Progenitor cell of endocrine pancreas (in vitro differentiated cells): ENCODE measurements at regions not wholly inside any gene's neighbourhood (a gene's known extent, or its start where the extent isn't known, plus 50 kb on each side); places are given as distances from the start of the nearest gene placed in this dataset.
"Not testable (repeated sequence)": the region's sequence is repeated elsewhere in the genome, so short reads cannot be mapped to it uniquely, and the experiment has no call there.

ENCODE experiments used
- DNase-seq: peaks from one replicate; pipeline ENCODE4 v3.0.0; 2021; ENCODE audit warnings: low spot score; ENCODE audit not compliant: unreplicated experiment
- H3K27ac Mint-ChIP-seq: 2 replicates; pipeline ENCODE4 v1.8.0; 2021; ENCODE audit warnings: mild to moderate bottlenecking, moderate library complexity, mixed read lengths
- H3K27me3 Mint-ChIP-seq: 2 replicates; pipeline ENCODE4 v1.8.0; 2021; ENCODE audit warnings: mixed read lengths
- H3K36me3 Mint-ChIP-seq: 2 replicates; pipeline ENCODE4 v1.8.0; 2022; ENCODE audit warnings: mixed read lengths; ENCODE audit not compliant: insufficient read depth
- H3K4me1 Mint-ChIP-seq: 2 replicates; pipeline ENCODE4 v1.8.0; 2021; ENCODE audit warnings: low read depth, mixed read lengths
- H3K4me3 Mint-ChIP-seq: 2 replicates; pipeline ENCODE4 v1.8.0; 2021; ENCODE audit warnings: low read depth, mild to moderate bottlenecking, moderate library complexity, mixed read lengths
- H3K9me3 Mint-ChIP-seq: 2 replicates; pipeline ENCODE4 v1.8.0; 2021; ENCODE audit warnings: low read depth, mixed read lengths
- CTCF ChIP-seq: fragments of 200-600 bp; sonication (generic); IDR thresholded peaks from one replicate; pipeline ENCODE4 v1.5.0; 2021; ENCODE audit warnings: antibody characterized with exemption, mild to moderate bottlenecking; ENCODE audit not compliant: unreplicated experiment

- Mint-ChIP-seq H3K4me3 (no peak overlapping the region), H3K36me3 (no peaks in the 10 kb centered on the region), H3K9me3 (no peaks in the 10 kb centered on the region), H3K27me3 (no peaks in the 10 kb centered on the region), H3K27ac (no peak overlapping the region), H3K4me1 (no peaks in the 10 kb centered on the region)
- TF ChIP-seq CTCF = no peak
- no peak for DNase-seq
Measured at GRCh38 chr2:41032715-41033114, 580.8 kb upstream of the SLC8A1 start.

- H3K27me3 Mint-ChIP-seq = no peaks in the 10 kb centered on the region
- no peaks in the 10 kb centered on the region for H3K4me1 Mint-ChIP-seq
- no peak for TF ChIP-seq CTCF
- no peaks in the 10 kb centered on the region for H3K36me3 Mint-ChIP-seq
- no peak overlapping the region for H3K4me3 Mint-ChIP-seq
- DNase-seq = no peak
- H3K9me3 Mint-ChIP-seq = no peaks in the 10 kb centered on the region
- H3K27ac Mint-ChIP-seq = no peak overlapping the region
Measured at GRCh38 chr2:41033127-41033526, 581.2 kb upstream of the SLC8A1 start.

- Mint-ChIP-seq H3K27me3 (no peaks in the 10 kb centered on the region), H3K4me1 (no peaks in the 10 kb centered on the region), H3K9me3 (peaks cover under 1% of the 10 kb centered on the region), H3K4me3 (no peak overlapping the region), H3K36me3 (no peaks in the 10 kb centered on the region), H3K27ac (no peak overlapping the region)
- no peak for TF ChIP-seq CTCF
- no peak for DNase-seq
Measured at GRCh38 chr2:41038408-41038807, 586.5 kb upstream of the SLC8A1 start.

GRCh38 chr2:41039750-41040149 lies 587.9 kb upstream of the SLC8A1 start:
- H3K9me3 Mint-ChIP-seq, H3K4me1 Mint-ChIP-seq, DNase-seq, H3K27me3 Mint-ChIP-seq, H3K27ac Mint-ChIP-seq, H3K36me3 Mint-ChIP-seq, H3K4me3 Mint-ChIP-seq: not testable (repeated sequence)

GRCh38 chr2:41040782-41041520 lies 589.1 kb upstream of the SLC8A1 start:
- Mint-ChIP-seq H3K36me3 (no peaks in the 10 kb centered on the region), H3K27ac (no peak overlapping the region), H3K27me3 (no peaks in the 10 kb centered on the region), H3K4me3 (no peak overlapping the region), H3K9me3 (peaks cover 6% of the 10 kb centered on the region), H3K4me1 (no peaks in the 10 kb centered on the region)
- DNase-seq = no peak
- TF ChIP-seq CTCF = no peak

GRCh38 chr2:41042343-41042742 lies 590.5 kb upstream of the SLC8A1 start:
- Mint-ChIP-seq H3K27ac (no peak overlapping the region), H3K36me3 (no peaks in the 10 kb centered on the region), H3K4me3 (no peak overlapping the region), H3K4me1 (no peaks in the 10 kb centered on the region), H3K9me3 (peaks cover 6% of the 10 kb centered on the region), H3K27me3 (no peaks in the 10 kb centered on the region)
- TF ChIP-seq CTCF = no peak
- no peak for DNase-seq
